SK-N-SH treated with all-trans-retinoic acid at 6 μM for 48 hours (cell line): ENCODE measurements at regions not wholly inside any gene's neighbourhood (a gene's known extent, or its start where the extent isn't known, plus 50 kb on each side); places are given as distances from the start of the nearest gene placed in this dataset.

Experiments used
- ATAC-seq: fragments of 200-7000 bp; cut with Tn5 transposase; 3 replicates; pipeline ENCODE4 v1.9.1; 2020; ENCODE audit warnings: mild to moderate bottlenecking, moderate library complexity
- ARNTL ChIP-seq: fragments of 450-650 bp; formaldehyde crosslinking; IDR thresholded peaks from 2 replicates; pipeline ENCODE4 v1.5.0; 2020; ENCODE audit warnings: low read depth, mild to moderate bottlenecking, moderate library complexity, borderline replicate concordance
- BACH2 ChIP-seq: fragments of 250-450 bp; sonication (Bioruptor Pico); IDR thresholded peaks from 2 replicates; pipeline ENCODE4 v1.9.0; 2021; ENCODE audit warnings: mild to moderate bottlenecking, borderline replicate concordance
- CSDC2 ChIP-seq: fragments of 250-450 bp; sonication (Bioruptor Pico); IDR thresholded peaks from 2 replicates; pipeline ENCODE4 v1.5.0; 2020; ENCODE audit warnings: mild to moderate bottlenecking, moderate library complexity
- ESRRG ChIP-seq: fragments of 250-450 bp; sonication (Bioruptor Pico); IDR thresholded peaks from 2 replicates; pipeline ENCODE4 v1.6.1; 2021; ENCODE audit warnings: mild to moderate bottlenecking
- GLIS3 ChIP-seq: fragments of 250-450 bp; sonication (Bioruptor Pico); IDR thresholded peaks from 2 replicates; pipeline ENCODE4 v1.5.0; 2020; ENCODE audit warnings: mild to moderate bottlenecking, moderate library complexity
- ISL1 ChIP-seq: fragments of 250-450 bp; sonication (Bioruptor Pico); IDR thresholded peaks from 2 replicates; pipeline ENCODE4 v2.1.2; 2022; ENCODE audit warnings: mild to moderate bottlenecking, moderate library complexity
- OSR1 ChIP-seq: fragments of 250-450 bp; sonication (Bioruptor Pico); IDR thresholded peaks from 2 replicates; pipeline ENCODE4 v1.8.0; 2022; ENCODE audit warnings: moderate library complexity, mild to moderate bottlenecking, inconsistent platforms
- PPARA ChIP-seq: fragments of 250-450 bp; sonication (Bioruptor Pico); IDR thresholded peaks from 2 replicates; pipeline ENCODE4 v1.5.0; 2020; ENCODE audit warnings: mild to moderate bottlenecking, borderline replicate concordance
- RARB ChIP-seq: fragments of 250-450 bp; sonication (Bioruptor Pico); IDR thresholded peaks from 2 replicates; pipeline ENCODE4 v1.8.0; 2021; ENCODE audit warnings: mild to moderate bottlenecking, moderate library complexity
- SNAI2 ChIP-seq: fragments of 250-450 bp; sonication (Bioruptor Pico); IDR thresholded peaks from 2 replicates; pipeline ENCODE4 v1.5.0; 2020; ENCODE audit warnings: mild to moderate bottlenecking, moderate library complexity
- TCF4 ChIP-seq: fragments of 250-450 bp; sonication (Bioruptor Pico); IDR thresholded peaks from 2 replicates; pipeline ENCODE4 v1.8.0; 2021; ENCODE audit warnings: mild to moderate bottlenecking, moderate library complexity, borderline replicate concordance
- TOX ChIP-seq: fragments of 250-450 bp; sonication (Bioruptor Pico); IDR thresholded peaks from 2 replicates; pipeline ENCODE4 v1.8.0; 2021; ENCODE audit warnings: mild to moderate bottlenecking, moderate library complexity, borderline replicate concordance
- ZC3H10 ChIP-seq: fragments of 250-450 bp; sonication (Bioruptor Pico); IDR thresholded peaks from 2 replicates; pipeline ENCODE4 v1.5.1; 2021; ENCODE audit warnings: mild to moderate bottlenecking, moderate library complexity
- ZFP3 ChIP-seq: fragments of 250-450 bp; sonication (Bioruptor Pico); IDR thresholded peaks from 2 replicates; pipeline ENCODE4 v1.5.0; 2020; ENCODE audit warnings: mild to moderate bottlenecking, moderate library complexity
- ZFP30 ChIP-seq: fragments of 450-650 bp; formaldehyde crosslinking; IDR thresholded peaks from 2 replicates; pipeline ENCODE4 v1.5.0; 2022; ENCODE audit warnings: mild to moderate bottlenecking, moderate library complexity
- ZNF565 ChIP-seq: fragments of 450-650 bp; formaldehyde crosslinking; conservative IDR thresholded peaks from 2 replicates; pipeline ENCODE4 v1.5.0; 2020; ENCODE audit warnings: low read depth, mild to moderate bottlenecking, moderate library complexity
- ZNF70 ChIP-seq: fragments of 450-650 bp; formaldehyde crosslinking; IDR thresholded peaks from 2 replicates; pipeline ENCODE4 v1.5.0; 2020; ENCODE audit warnings: mild to moderate bottlenecking, moderate library complexity
- ZNF8 ChIP-seq: fragments of 450-650 bp; formaldehyde crosslinking; IDR thresholded peaks from 2 replicates; pipeline ENCODE4 v1.5.0; 2020; ENCODE audit warnings: mild to moderate bottlenecking, moderate library complexity
- TF ChIP-seq, protein P1 (sequence below): fragments of 250-450 bp; sonication (Bioruptor Pico); IDR thresholded peaks from 2 replicates; pipeline ENCODE4 v1.5.1; 2021; ENCODE audit warnings: mild to moderate bottlenecking, moderate library complexity
- TF ChIP-seq, protein P2 (sequence below): fragments of 250-450 bp; sonication (Bioruptor Pico); IDR thresholded peaks from 2 replicates; pipeline ENCODE4 v1.5.0; 2020; ENCODE audit warnings: mild to moderate bottlenecking, moderate library complexity
- TF ChIP-seq, protein P3 (sequence below): fragments of 250-450 bp; sonication (Bioruptor Pico); IDR thresholded peaks from 2 replicates; pipeline ENCODE4 v1.8.0; 2021; ENCODE audit warnings: low read depth, mild to moderate bottlenecking, moderate library complexity, borderline replicate concordance

- no peak for TF ChIP-seq RARB
- no peak for TF ChIP-seq ZNF565
- TF ChIP-seq, protein P1, sequence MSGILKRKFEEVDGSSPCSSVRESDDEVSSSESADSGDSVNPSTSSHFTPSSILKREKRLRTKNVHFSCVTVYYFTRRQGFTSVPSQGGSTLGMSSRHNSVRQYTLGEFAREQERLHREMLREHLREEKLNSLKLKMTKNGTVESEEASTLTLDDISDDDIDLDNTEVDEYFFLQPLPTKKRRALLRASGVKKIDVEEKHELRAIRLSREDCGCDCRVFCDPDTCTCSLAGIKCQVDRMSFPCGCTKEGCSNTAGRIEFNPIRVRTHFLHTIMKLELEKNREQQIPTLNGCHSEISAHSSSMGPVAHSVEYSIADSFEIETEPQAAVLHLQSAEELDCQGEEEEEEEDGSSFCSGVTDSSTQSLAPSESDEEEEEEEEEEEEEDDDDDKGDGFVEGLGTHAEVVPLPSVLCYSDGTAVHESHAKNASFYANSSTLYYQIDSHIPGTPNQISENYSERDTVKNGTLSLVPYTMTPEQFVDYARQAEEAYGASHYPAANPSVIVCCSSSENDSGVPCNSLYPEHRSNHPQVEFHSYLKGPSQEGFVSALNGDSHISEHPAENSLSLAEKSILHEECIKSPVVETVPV (CRISPR knock-in tag) = no peak
- TF ChIP-seq GLIS3 (CRISPR knock-in tag) = no peak
- no peak for TF ChIP-seq ARNTL (CRISPR knock-in tag)
- TF ChIP-seq PPARA (CRISPR knock-in tag) = no peak
- no peak for TF ChIP-seq ZFP3
- no peak for TF ChIP-seq CSDC2 (CRISPR knock-in tag)
These were observed 636.8 kb upstream of the ANKRD30A start (continued) for GRCh38 chr10:36488579-36488978.

GRCh38 chr10:36479073-36479472 lies 646.3 kb upstream of the ANKRD30A start:
- TF ChIP-seq ZC3H10 (CRISPR knock-in tag) (no peak), ZFP3 (no peak), ZNF70 (CRISPR knock-in tag) (no peak), ZFP30 (CRISPR knock-in tag) (no peak), ESRRG (no peak), TCF4 (no peak), CSDC2 (CRISPR knock-in tag) (no peak), OSR1 (CRISPR knock-in tag) (no peak), ZNF565 (no peak), GLIS3 (CRISPR knock-in tag) (no peak), BACH2 (CRISPR knock-in tag) (no peak)
- TF ChIP-seq, protein P2, sequence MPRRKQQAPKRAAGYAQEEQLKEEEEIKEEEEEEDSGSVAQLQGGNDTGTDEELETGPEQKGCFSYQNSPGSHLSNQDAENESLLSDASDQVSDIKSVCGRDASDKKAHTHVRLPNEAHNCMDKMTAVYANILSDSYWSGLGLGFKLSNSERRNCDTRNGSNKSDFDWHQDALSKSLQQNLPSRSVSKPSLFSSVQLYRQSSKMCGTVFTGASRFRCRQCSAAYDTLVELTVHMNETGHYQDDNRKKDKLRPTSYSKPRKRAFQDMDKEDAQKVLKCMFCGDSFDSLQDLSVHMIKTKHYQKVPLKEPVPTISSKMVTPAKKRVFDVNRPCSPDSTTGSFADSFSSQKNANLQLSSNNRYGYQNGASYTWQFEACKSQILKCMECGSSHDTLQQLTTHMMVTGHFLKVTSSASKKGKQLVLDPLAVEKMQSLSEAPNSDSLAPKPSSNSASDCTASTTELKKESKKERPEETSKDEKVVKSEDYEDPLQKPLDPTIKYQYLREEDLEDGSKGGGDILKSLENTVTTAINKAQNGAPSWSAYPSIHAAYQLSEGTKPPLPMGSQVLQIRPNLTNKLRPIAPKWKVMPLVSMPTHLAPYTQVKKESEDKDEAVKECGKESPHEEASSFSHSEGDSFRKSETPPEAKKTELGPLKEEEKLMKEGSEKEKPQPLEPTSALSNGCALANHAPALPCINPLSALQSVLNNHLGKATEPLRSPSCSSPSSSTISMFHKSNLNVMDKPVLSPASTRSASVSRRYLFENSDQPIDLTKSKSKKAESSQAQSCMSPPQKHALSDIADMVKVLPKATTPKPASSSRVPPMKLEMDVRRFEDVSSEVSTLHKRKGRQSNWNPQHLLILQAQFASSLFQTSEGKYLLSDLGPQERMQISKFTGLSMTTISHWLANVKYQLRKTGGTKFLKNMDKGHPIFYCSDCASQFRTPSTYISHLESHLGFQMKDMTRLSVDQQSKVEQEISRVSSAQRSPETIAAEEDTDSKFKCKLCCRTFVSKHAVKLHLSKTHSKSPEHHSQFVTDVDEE (CRISPR knock-in tag) = no peak
- TF ChIP-seq, protein P3, sequence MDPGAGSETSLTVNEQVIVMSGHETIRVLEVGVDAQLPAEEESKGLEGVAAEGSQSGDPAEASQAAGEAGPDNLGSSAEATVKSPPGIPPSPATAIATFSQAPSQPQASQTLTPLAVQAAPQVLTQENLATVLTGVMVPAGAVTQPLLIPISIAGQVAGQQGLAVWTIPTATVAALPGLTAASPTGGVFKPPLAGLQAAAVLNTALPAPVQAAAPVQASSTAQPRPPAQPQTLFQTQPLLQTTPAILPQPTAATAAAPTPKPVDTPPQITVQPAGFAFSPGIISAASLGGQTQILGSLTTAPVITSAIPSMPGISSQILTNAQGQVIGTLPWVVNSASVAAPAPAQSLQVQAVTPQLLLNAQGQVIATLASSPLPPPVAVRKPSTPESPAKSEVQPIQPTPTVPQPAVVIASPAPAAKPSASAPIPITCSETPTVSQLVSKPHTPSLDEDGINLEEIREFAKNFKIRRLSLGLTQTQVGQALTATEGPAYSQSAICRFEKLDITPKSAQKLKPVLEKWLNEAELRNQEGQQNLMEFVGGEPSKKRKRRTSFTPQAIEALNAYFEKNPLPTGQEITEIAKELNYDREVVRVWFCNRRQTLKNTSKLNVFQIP (CRISPR knock-in tag) = no peak
- TF ChIP-seq, protein P1 (CRISPR knock-in tag) = no peak
- no peak for ATAC-seq

- TF ChIP-seq TOX (CRISPR knock-in tag) (no peak), ZC3H10 (CRISPR knock-in tag) (no peak), ARNTL (CRISPR knock-in tag) (no peak), CSDC2 (CRISPR knock-in tag) (no peak), ZNF8 (CRISPR knock-in tag) (no peak), ZFP3 (no peak), GLIS3 (CRISPR knock-in tag) (no peak), ESRRG (no peak)
- ATAC-seq = no peak
These were observed 649.0 kb upstream of the ANKRD30A start for GRCh38 chr10:36476399-36476798.

DNA sequence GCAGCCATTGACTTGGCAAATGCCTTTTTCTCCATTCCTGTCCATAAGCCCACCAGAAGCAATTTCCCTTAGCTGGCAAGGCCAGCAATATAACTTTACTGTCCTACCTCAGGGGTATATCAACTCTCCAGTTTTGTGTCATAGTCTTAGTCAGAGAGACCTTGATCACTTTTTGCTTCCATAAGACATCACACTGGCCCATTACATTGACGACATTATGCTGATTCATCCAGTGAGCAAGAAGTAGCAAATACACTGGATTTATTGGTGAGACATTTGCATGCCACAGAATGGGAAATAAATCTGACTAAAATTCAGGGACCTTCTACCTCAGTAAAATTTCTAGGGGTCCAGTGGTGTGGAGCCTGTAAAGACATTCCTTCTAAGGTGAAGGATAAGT lies 649.7 kb upstream of the ANKRD30A start:
- ATAC-seq = no peak
- no peak for TF ChIP-seq RARB
- TF ChIP-seq GLIS3 (CRISPR knock-in tag) = no peak
- no peak for TF ChIP-seq ZNF8 (CRISPR knock-in tag)
- TF ChIP-seq ZC3H10 (CRISPR knock-in tag) = no peak
- TF ChIP-seq ISL1 (CRISPR knock-in tag) = no peak
- TF ChIP-seq ESRRG = no peak
- no peak for TF ChIP-seq TCF4
- TF ChIP-seq ZFP30 (CRISPR knock-in tag) = no peak
- TF ChIP-seq ZNF70 (CRISPR knock-in tag) = no peak
- no peak for TF ChIP-seq SNAI2 (CRISPR knock-in tag)
- no peak for TF ChIP-seq ARNTL (CRISPR knock-in tag)
- TF ChIP-seq, protein P2 (CRISPR knock-in tag) = no peak
- TF ChIP-seq TOX (CRISPR knock-in tag) = no peak
- TF ChIP-seq, all 23 proteins: peak for 0
